Germinal center (tissue), 1 donor: ENCODE measurements at regions not wholly inside any gene's neighbourhood (a gene's known extent, or its start where the extent isn't known, plus 50 kb on each side); places are given as distances from the start of the nearest gene placed in this dataset.

Experiments
- DNase-seq: peaks from one replicate; pipeline ENCODE4 v3.0.0; 2012; ENCODE audit warnings: mixed read lengths, low spot score

- no peak for DNase-seq
These were observed 129.2 kb downstream of the RPS24 start for GRCh38 chr10:78162853-78163252.

DNA sequence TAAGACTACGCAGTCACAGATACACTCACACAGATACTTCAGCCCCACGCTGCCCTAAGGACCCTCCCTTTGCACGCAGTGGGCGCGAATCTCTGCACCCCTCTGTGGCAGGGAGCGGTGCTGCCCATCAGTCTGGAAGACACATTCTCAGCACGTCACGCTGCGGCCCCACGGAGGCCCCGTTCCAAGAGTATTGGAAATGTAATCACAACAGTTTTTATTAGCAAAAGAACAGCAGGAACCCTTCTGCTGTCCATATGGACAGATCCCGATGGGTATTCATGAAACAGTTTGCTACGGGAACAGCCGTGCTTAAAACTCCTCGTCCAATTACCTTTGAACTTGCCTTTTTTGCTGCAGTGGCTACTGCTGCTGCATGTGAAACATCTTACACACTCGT, 131.0 kb downstream of the RPS24 start:
- no peak for DNase-seq

DNA sequence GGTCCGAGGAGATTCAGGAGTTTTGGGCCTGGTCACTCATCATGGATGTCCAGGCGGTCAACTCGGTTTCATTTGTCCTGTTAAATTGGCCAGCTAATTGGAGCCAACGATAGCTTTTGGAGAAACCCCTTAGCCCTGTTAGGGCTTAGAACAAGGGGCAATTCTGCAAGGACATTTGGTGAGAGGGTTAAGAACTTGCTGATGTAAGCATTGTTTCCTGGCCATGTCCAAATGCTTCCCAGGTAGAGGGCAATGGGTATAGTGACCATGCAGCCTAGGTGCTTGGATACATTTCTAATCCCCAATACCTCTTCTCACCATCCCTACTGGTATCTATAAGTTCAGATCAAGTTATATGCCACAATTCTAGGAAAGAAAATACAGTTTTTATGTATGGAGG, 131.5 kb downstream of the RPS24 start:
- DNase-seq = no peak

DNA sequence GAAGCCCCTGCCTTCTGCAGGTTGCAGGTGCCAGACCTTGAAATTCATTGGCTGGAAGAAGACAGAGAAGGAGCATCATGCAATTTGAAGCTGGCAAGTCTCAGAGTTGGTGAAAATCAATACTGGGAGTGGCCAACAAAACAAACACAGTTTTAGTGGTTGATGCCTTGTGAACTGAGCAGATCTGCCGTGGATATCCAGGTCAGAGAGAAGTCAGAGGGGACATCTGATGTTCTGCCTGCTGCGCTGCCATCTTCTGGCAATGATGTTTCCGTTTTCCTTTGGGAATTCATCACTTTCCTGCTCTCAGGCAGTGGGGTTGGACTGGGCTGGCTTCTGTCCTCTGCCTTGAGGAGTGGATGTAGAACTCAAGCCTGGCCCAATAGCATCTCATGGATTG, 132.0 kb downstream of the RPS24 start:
- DNase-seq = no peak

DNA sequence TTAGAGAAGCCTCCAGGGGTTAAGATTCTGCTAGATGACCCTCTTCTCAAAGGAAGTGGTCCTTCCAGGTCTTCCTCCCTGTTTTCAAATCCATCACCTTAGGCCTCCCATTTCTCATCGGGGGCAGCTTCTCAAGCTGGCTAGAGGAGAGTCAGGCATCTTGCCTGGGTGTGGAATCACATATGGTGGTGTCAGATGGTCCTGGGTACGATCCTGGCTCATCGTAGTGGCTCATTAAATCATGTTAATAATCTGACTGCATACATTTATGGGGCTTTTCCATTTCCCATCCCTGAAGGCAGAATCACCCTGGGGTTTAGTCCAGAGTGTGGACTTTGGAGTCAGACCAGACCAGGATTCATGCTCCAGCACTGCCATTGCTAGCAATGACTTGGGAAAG, 132.6 kb downstream of the RPS24 start:
- DNase-seq = no peak

DNA sequence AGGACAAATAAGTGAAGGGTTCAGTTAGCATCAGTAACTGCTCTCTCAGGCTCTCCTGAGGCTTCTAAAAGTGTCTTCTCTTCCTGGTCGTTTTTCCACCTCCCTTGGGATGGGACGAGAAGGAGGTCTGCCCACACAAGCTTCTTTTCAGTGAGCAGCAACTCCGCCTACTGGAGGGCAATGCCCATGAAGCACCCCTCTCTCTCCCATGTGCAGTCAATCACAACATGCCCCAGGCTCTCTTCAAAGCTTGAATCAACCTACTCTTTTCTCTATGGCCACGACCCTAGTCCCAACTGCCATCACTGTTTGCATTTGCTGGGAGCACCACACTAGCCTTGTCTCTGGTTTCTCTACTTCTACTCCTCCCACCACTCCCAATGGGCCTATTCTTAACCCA, 135.6 kb downstream of the RPS24 start:
- no peak for DNase-seq

DNA sequence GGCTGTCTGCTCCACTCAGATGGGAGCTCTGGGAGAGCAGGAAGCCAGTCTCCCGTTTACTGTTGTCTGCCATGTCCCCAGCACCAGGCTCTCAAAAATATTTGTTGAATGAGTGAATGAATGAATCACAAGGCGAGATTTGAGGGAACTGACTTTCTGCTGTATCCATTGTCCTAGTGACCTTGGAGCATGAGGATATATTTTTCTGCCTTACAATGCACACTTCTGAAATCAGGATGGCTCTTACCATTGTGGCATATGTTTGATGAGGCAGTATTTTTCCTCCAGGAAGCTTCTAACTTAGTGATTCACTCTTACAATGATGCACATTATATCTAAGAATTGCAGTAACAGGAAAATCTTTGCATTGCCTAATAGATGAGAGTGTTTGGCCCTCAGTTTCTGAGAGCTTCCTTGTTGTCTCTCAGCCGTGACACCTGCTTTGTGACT, 136.4 kb downstream of the RPS24 start:
- no peak for DNase-seq

GRCh38 chr10:78171633-78172400, 138.2 kb downstream of the RPS24 start:
- no peak for DNase-seq

DNA sequence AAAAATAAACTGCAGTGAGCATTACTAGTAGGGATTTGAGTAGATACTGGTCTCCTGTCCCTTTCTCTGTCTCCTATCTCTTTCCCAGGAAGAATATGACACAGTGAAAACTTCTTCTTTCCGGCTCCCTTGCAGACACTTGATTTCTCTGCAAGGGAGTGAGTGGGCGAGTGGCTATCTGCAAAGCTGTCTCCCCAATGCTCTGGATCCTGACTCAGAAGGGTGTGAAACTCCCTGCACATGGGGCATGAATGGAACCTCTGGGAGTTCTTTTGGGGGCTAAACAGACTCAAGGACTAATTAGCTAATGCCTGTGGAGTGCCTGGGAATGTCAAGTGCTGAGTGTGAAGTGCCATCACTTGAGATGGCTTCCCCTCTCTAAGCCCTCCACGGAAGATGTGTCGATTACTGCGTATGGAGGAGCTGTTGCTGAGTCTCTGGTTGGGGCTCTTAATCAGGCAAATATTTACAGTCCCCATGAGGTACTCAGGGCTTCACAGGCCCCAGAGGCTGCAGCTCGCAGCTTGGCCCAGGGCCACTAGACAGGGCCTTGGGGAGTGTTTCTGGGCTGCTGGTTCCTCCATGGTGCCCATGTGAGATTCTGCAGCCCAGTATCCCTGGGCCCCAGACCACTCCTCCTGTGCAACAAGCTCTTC, 139.8 kb downstream of the RPS24 start:
- no peak for DNase-seq

GRCh38 chr10:78175444-78176015, 141.9 kb downstream of the RPS24 start:
- DNase-seq = no peak

- no peak for DNase-seq
These were observed 143.0 kb downstream of the RPS24 start for GRCh38 chr10:78176320-78177317.

DNA sequence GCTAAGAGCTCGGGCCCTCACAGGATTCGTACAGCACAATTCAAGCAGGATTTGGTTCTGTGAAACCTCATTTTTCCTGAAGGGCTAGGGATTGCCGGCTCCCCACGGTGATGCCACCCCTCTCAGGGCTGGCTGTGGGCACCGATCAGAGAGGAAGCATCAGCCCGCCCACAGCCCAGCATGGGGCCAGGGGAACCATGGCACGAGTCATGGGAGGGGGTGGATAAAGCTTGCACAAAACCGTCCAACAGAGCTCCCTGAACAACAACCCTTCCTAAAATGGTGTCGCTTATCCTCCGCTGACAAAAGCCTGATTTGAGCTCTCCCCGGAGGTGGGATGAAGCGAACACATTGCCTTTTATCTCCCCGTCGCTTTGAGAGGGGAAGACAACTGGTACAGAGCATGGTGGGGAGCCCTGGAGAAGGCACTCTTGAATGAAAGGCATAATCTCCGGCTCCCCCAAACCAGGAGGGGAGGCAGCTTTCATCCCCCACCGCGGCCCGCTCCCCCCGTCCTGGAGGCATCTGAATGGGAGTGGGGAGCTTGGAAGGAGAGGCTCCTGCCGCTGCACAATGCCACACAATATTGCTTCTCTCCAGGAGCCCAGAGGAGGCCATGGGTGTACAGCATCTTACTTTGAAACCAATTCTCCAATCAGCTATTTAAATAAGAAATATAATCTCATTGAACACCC, 144.0 kb downstream of the RPS24 start:
- no peak for DNase-seq

DNA sequence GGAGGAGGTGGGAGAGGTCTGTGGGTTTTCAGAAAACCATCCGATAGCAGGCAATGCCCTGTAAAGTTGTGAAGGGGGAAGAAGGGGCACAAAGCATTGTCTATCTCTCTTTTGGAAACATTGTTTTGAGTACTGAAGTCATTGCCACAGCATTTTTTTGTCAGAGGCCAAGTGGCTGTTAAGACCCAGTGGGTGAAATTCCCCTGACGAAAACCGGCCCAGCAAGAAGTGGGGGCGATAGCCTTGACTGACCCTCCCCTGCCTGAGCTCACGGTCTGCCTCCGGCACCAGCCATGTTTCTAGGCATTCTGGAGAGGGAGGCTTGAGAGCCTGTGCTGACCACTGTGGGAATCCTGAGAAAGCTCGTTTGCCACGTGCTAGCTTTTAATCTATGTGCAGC, 144.7 kb downstream of the RPS24 start:
- no peak for DNase-seq

- DNase-seq = no peak
These were observed 145.3 kb downstream of the RPS24 start for GRCh38 chr10:78178940-78179339.

DNA sequence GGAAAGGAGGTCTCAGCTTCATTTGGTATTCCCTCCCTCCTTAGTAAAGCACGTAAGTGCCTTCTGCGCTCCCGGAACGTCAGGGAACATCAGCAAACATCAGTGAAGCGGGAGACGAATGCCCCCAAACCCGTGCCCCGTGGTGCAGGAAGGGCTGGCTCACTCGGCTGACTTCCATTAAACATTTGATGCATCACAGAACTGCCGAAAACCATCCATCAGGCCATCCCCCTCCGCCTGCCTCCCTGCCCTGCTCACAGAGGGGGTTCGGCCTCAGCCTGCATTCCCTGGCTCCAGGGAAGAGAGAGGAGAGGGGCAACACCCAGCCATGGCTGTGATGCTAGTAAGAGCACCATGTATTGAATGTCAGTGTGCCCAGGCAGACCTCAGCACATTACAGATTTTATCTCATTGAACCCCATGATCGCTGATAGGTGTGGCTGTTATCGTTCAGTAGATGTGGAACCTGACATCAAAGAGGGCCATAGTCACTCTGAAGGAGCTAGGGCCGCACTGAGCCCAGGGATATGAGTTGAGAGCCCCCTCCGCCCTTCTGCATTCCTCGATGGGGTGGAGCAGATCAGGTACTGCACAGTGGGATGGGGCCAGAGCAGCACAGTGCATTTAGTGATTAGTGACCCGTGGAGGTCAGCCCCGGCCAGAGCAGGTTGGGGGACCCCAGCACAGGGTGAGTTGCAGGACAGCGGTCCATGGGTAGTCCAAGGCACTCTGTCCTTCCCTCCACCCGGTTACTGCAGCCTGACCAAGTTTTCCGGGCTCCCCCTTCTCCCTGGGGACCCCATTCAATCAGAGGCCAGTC, 146.4 kb downstream of the RPS24 start:
- DNase-seq = no peak

- no peak for DNase-seq
These were observed 147.9 kb downstream of the RPS24 start for GRCh38 chr10:78181381-78182055.

DNA sequence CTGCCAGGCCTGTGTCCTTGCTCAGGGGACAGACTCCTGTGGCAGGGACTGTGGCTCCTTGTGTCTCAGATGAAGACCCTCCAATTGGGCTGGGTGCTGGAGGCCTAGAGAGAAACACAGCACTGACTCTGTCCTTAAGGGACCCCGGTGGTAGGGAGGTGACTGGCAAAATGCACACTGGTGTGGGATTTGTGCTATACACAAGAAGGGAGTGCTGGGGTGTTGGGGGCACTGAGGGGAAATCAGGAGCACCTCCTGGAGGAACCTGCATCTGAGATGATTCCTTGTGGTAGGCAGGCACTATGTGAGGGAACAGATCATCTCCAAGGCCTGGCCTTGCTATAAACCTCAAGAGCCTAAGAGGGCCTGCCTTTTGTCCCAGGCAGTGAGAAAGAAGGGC, 149.2 kb downstream of the RPS24 start:
- no peak for DNase-seq

DNA sequence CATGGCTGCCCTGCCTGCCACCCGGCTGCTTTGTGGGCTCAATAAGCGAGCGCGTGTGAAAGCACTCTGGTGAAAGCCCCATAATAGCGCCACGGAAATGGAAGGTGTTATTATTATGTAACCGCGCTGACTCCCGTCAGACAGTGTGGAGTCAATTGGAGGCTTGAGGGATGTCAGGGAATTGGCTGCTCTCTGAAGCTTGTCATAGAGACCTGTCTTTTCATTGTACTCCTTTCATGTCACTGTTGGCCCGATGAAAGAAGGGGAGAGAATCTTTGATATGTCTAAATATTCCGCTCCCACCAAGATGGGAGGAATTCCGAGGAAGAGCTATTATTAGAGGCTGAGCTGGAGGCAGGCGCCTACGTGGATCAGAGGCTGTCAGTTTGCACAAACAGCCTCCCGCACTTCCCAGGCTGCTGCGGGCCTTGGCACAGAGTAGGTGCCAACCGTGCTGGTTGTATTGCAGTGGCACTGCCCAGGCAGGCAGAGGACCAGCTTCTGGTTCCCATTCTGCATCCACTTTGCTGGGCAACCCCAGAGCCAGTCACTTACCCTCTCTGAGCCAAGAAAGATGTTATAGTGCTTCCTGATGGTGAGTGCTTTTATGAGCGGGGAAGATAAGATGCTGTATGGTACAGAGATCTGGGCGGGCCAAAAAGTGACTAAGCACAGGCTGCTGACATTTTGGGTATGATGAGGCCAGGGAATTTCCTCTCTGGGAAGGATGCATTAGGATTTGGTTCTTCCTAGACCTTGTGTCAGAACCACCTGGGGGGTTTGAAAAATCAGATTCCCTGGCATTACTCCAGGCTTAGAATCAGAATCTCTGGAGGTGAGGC, 151.4 kb downstream of the RPS24 start:
- DNase-seq = no peak

- no peak for DNase-seq
These were observed 152.0 kb downstream of the RPS24 start for GRCh38 chr10:78185693-78186055.
